HG02884 (cell line): ENCODE measurements at regions not wholly inside any gene's neighbourhood (a gene's known extent, or its start where the extent isn't known, plus 50 kb on each side); places are given as distances from the start of the nearest gene placed in this dataset.

ENCODE experiments used
- ATAC-seq: cut with Tn5 transposase; IDR thresholded peaks from one replicate; pipeline ENCODE4 v1.9.1; 2021; ENCODE audit warnings: mild to moderate bottlenecking, moderate library complexity; ENCODE audit not compliant: unreplicated experiment

- no peak for ATAC-seq
These were observed 118.1 kb upstream of the MAFB start for GRCh38 chr20:40806929-40807820.

- no peak for ATAC-seq
These were observed 118.8 kb upstream of the MAFB start for GRCh38 chr20:40807821-40808170.

DNA sequence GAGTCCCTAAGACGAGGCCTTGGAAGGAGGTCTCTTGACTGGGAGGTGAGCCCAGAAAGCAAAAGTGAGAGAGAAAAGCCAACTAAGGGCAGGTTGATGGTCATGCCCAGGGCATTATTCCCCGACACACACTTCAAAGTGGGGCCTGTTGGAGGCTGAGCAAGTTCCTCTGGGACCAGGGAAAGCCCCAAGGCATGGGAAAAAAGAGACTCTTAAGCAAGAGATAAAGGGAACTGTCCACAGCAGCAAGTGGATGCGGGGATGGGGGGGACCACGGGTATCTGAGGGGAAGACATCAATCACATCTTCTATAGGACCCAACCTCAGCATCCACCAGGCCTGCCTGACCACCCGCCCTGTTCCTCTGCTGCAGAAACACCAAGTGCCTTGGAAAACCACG is 119.9 kb upstream of the MAFB start:
- no peak for ATAC-seq

DNA sequence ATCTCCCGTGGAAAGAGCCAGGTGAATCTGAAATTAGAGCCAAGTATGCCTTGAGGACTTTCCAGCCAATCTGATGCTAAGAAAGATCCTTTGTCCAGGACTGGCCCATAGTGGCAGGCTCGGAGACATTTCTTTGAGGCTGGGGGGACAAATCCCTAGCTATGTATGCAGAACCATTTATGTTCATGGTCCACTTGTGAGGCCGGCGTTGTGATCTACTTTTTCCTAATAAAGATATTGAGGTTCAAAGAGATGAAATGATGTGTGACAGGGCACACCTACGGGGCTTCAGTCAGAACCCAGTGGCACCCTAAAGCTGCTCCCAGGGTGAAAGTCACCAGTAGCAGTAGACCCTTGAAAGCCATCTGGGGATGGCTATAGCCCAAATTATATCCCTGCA is 120.3 kb upstream of the MAFB start:
- no peak for ATAC-seq

DNA sequence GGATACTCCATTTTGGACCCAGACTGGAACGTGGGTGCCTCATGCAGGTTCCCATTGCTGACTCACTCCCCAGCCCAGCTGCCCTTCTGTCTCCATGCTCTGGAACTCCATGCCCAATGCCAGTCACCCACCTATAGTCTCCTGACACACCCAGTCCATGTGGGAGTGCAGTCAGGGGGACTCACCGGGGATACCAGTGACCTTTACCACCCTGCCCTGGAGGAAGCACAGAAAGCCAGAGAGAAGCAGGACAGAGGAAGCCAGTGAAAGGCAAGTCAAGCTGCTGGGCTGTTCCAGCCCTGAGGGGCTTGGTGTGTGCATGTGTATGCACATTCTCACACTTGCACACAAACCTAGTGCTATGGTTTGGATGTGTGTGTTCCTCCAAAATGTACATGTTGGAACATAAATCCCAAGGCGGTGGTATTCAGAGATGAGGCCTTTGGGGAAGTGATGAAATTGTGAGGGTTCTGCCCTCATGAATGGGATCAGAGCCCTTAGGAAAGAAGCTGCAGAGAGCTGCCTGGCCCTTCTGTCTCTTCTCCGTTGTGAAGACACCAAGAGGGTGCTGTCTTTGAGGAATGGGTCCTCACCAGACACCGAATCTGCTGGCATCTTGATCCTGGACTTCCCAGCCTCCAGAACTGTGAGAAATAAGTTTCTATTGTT is 121.4 kb upstream of the MAFB start:
- no peak for ATAC-seq

GRCh38 chr20:40811004-40811403 is 122.0 kb upstream of the MAFB start:
- no peak for ATAC-seq

DNA sequence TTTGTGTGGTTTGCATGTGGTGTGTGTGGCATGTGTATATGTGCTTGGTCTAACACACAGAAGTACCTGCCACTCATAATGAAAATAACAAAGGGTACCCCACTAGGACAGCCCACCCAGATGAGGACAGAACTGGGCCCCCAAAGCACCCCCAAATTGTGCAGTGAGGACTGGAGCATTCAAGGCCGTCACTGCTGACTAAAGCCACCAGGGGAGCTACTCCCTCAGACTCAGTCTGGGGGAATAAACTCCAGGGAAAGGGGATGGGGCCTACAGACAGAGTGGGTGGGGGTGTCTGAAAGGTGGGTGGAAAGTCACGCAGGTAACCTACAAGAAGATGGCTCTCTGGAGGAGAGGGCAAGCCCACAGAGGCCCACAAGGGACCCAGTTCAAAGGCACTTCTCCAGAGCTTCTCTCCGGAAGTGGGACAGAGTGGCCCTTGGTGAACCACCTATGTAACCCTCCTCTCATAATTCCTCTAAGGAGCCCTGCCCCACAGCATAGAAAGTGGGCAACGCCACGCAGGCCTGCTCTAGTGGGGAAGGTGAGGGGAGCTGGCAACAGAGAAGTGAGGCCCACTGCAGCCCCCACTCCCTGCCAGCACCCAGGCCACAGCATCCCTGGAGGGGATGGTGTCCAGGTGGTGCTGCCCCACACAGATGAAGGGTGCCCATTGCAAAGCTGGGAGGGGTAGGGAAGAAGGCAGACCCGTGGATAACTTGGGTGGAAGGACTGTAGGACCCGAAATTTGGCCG is 122.8 kb upstream of the MAFB start:
- no peak for ATAC-seq

- no peak for ATAC-seq
These were observed 123.4 kb upstream of the MAFB start for GRCh38 chr20:40812415-40812925.

DNA sequence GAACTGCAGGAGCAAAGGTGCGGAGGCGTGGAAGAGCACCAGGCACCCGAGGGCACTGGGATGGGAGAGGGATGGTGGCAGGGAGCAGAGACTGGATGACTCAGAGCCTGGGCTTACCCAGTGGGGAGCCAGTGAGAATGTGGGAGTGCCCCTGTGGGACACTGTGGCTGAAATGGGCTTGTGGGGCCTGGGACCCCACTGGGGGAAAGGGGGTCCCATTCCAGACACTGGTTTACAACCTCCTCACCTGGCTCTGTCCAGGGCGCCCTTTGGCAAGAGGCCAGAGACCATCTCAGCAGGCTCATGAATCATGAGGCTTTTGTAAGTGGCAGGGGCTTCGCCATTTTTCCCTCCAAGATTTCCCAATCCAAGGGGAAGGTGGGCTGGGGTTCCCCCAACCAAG is 124.0 kb upstream of the MAFB start:
- ATAC-seq = no peak

GRCh38 chr20:40813708-40814630 is 124.9 kb upstream of the MAFB start:
- ATAC-seq = no peak

DNA sequence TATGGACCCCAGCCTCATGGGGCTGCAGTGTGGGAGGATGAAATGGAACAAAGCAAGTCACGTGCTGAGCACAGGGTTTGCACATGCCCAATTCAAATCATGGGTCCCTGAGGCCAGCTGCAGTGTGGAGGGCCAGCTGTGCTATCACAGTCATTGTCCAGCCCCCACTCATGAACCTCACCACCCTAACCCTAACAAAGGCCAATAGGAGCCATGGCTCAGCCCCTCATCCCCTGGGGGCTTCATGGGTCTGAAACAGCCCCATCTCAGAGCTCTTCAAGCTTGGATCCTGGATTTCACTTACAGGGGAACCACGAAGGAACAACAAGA is 125.6 kb upstream of the MAFB start:
- no peak for ATAC-seq

- ATAC-seq = no peak
These were observed 126.4 kb upstream of the MAFB start for GRCh38 chr20:40815156-40816038.

GRCh38 chr20:40816039-40816352 is 127.0 kb upstream of the MAFB start:
- ATAC-seq = no peak

DNA sequence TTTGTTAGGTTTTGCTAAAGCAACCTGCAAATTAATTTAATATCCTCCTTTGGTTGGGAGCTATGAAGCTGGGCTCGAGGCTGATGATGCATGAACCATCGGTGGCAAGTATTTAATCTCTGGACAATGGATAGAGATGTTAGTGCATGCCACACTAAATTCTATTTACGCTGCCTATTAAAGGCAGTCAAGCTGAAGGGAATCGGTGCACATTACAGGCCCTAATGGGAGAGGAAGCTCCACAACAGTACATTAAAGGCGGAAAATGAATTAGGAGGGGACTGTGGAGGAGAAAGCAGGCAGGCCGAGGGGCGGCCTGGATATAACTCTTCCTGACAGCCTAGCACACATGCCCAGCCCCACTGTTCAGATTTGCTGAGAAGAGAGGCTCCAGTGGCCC is 132.4 kb upstream of the MAFB start:
- ATAC-seq = no peak

- ATAC-seq = no peak
These were observed 137.7 kb upstream of the MAFB start for GRCh38 chr20:40826699-40827098.

GRCh38 chr20:40835321-40835720 is 146.3 kb upstream of the MAFB start:
- no peak for ATAC-seq

DNA sequence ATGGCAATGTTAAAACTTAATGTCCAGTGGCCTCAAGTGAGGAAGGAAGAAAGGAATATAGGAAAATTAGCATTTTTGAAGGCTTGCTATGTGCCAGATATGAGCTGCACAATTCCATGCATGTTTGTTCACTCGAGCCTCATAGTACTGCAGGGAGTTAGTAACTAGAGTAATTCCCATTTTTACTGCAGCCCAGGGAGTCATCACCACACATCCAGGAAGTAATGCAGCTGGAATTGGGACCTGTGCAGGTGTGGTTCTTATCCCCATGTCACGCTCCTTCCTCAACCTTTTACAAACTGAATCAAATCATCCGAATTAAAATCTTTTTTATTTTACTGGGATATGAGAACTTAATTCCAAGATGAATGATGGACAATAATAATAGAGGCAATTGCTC is 149.5 kb upstream of the MAFB start:
- ATAC-seq = no peak

- ATAC-seq = no peak
These were observed 154.2 kb upstream of the MAFB start for GRCh38 chr20:40843251-40843650.

DNA sequence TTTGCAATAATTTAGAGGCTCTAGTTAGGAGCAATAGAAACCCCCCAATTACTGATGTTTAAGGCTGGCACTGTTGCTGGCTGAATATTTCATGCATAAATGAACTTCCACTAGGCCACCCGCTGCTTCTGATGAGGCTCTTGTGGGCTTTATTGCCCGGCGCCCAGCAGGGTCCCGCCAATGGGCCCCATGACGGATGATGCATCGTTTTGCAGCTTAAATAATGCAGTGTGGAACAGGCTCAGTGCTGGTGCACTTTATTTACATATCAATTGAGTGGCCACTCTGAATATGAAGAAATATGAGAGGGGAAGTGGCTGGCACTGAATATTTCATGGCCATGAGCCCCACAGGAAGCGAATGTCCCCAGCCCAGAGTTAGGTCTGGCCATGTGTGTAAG is 155.3 kb upstream of the MAFB start:
- ATAC-seq = no peak

DNA sequence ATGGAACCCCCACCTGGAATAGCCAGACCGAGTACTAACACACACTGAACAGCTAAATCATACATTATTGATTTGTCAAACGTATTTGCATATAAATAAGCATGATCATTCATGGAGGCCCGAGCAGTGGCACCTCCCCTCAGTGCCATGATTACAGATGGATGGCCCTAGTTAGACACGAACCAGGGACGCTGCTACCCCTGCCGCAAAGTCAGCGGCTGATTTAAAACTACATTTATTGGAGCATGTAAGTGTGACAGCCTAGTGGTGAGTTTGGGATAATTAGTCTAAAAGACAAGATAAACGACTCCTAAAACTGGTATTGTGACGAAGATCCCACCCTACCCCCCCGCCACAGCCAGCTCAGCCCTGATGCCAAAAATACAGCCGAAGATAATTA is 159.1 kb upstream of the MAFB start:
- no peak for ATAC-seq
